ENCODE measurements at regions not wholly inside any gene's neighbourhood (a gene's known extent, or its start where the extent isn't known, plus 50 kb on each side); places are given as distances from the start of the nearest gene placed in this dataset.

- no peak for DNase-seq (ENCODE audit: low read depth)
These were observed 1161.4 kb downstream of the FSTL5 start for GRCh38 chr4:161002386-161002785.

- no peak for DNase-seq (ENCODE audit: low read depth)
These were observed 1160.3 kb downstream of the FSTL5 start for GRCh38 chr4:161003418-161004057.

GRCh38 chr4:161005746-161006145, 1158.1 kb downstream of the FSTL5 start:
- no peak for DNase-seq (ENCODE audit: low read depth)

- no peak for DNase-seq (ENCODE audit: low read depth)
These were observed 1155.3 kb downstream of the FSTL5 start for GRCh38 chr4:161008527-161008926.

GRCh38 chr4:161010227-161010626, 1153.6 kb downstream of the FSTL5 start:
- no peak for DNase-seq (ENCODE audit: low read depth)
